ENCODE measurements at regions not wholly inside any gene's neighbourhood (a gene's known extent, or its start where the extent isn't known, plus 50 kb on each side); places are given as distances from the start of the nearest gene placed in this dataset.

- H3K27ac ChIP-seq: no peak overlapping the region
- no peaks in the 10 kb centered on the region for H3K9me3 ChIP-seq
- TF ChIP-seq CTCF (IDR thresholded peaks at IDR 0.05) (no peak), POLR2AphosphoS5 (IDR thresholded peaks at IDR 0.05) (no peak), POLR2A (IDR thresholded peaks at IDR 0.05) (no peak)
- H3K4me1 ChIP-seq (replicated peaks): no peaks in the 10 kb centered on the region
- DNase-seq (ENCODE audit: low spot score): no peak
- WGBS: 23% methylated on average over 5 of the region's 5 CpGs
- H3K4me3 ChIP-seq: no peak overlapping the region
- H3K27me3 ChIP-seq (replicated peaks; ENCODE audit: insufficient read depth): no peaks in the 10 kb centered on the region
- H3K36me3 ChIP-seq: no peaks in the 10 kb centered on the region
- intact Hi-C loops (cut with DNase I): no loop called here
Observed at GRCh38 chr4:31169846-31170245, 449.7 kb downstream of the PCDH7 start.

GRCh38 chr4:31171362-31171761 is 451.2 kb downstream of the PCDH7 start:
- H3K4me1 ChIP-seq (replicated peaks): no peaks in the 10 kb centered on the region
- intact Hi-C loops (cut with DNase I): no loop called here
- no peaks in the 10 kb centered on the region for H3K9me3 ChIP-seq
- no peaks in the 10 kb centered on the region for H3K27me3 ChIP-seq (replicated peaks; ENCODE audit: insufficient read depth)
- TF ChIP-seq CTCF (IDR thresholded peaks at IDR 0.05): no peak
- TF ChIP-seq POLR2AphosphoS5 (IDR thresholded peaks at IDR 0.05): no peak
- no peak for TF ChIP-seq POLR2A (IDR thresholded peaks at IDR 0.05)
- H3K27ac ChIP-seq: no peak overlapping the region
- H3K36me3 ChIP-seq: no peaks in the 10 kb centered on the region
- H3K4me3 ChIP-seq: no peak overlapping the region
- WGBS: 98% methylated on average over 4 of the region's 4 CpGs
- no peak for DNase-seq (ENCODE audit: low spot score)

- Histone ChIP-seq H3K4me1 (replicated peaks) (no peaks in the 10 kb centered on the region), H3K9me3 (no peaks in the 10 kb centered on the region), H3K27ac (no peak overlapping the region), H3K27me3 (replicated peaks; ENCODE audit: insufficient read depth) (no peaks in the 10 kb centered on the region), H3K4me3 (no peak overlapping the region), H3K36me3 (no peaks in the 10 kb centered on the region)
- WGBS: 94% methylated on average over 5 of the region's 5 CpGs
- intact Hi-C loops (cut with DNase I): no loop called here
- TF ChIP-seq POLR2AphosphoS5 (IDR thresholded peaks at IDR 0.05) (no peak), POLR2A (IDR thresholded peaks at IDR 0.05) (no peak), CTCF (IDR thresholded peaks at IDR 0.05) (no peak)
- no peak for DNase-seq (ENCODE audit: low spot score)
Observed at GRCh38 chr4:31175242-31175910, 455.2 kb downstream of the PCDH7 start.

- WGBS: 84% methylated on average over 4 of the region's 4 CpGs
- Histone ChIP-seq H3K9me3 (no peaks in the 10 kb centered on the region), H3K27ac (no peak overlapping the region), H3K27me3 (replicated peaks; ENCODE audit: insufficient read depth) (no peaks in the 10 kb centered on the region), H3K4me3 (no peak overlapping the region), H3K36me3 (no peaks in the 10 kb centered on the region), H3K4me1 (replicated peaks) (no peaks in the 10 kb centered on the region)
- DNase-seq (ENCODE audit: low spot score): no peak
- intact Hi-C loops (cut with DNase I): no loop called here
- TF ChIP-seq POLR2AphosphoS5 (IDR thresholded peaks at IDR 0.05): no peak
- no peak for TF ChIP-seq CTCF (IDR thresholded peaks at IDR 0.05)
- no peak for TF ChIP-seq POLR2A (IDR thresholded peaks at IDR 0.05)
Observed at GRCh38 chr4:31183256-31183655, 463.1 kb downstream of the PCDH7 start.

- intact Hi-C loops (cut with DNase I): no loop called here
- no peak overlapping the region for H3K4me3 ChIP-seq
- no peak overlapping the region for H3K27ac ChIP-seq
- no peak for DNase-seq (ENCODE audit: low spot score)
- 80% methylated on average over 23 of the region's 28 CpGs for WGBS
- TF ChIP-seq POLR2A (IDR thresholded peaks at IDR 0.05) (no peak), CTCF (IDR thresholded peaks at IDR 0.05) (no peak), POLR2AphosphoS5 (IDR thresholded peaks at IDR 0.05) (no peak)
- H3K9me3 ChIP-seq: no peaks in the 10 kb centered on the region
- H3K27me3 ChIP-seq (replicated peaks; ENCODE audit: insufficient read depth): no peaks in the 10 kb centered on the region
- no peaks in the 10 kb centered on the region for H3K4me1 ChIP-seq (replicated peaks)
- H3K36me3 ChIP-seq: no peaks in the 10 kb centered on the region
Observed at GRCh38 chr4:31185014-31185585, 464.9 kb downstream of the PCDH7 start.
